CD8-positive, alpha-beta memory T cell (primary cell): ENCODE measurements at regions not wholly inside any gene's neighbourhood (a gene's known extent, or its start where the extent isn't known, plus 50 kb on each side); places are given as distances from the start of the nearest gene placed in this dataset.

Source experiments
- CTCF ChIA-PET: fragments of 350-600 bp; sonication (Branson Sonifier 250); formaldehyde crosslinking; loops from one replicate; lab custom pipeline; 2021; ENCODE audit warnings: antibody characterized with exemption; lab: Charles Lee
- POLR2A ChIA-PET: fragments of 350-600 bp; sonication (Branson Sonifier 250); formaldehyde crosslinking; loops from one replicate; lab custom pipeline; 2021; ENCODE audit warnings: antibody characterized with exemption; lab: Charles Lee
- DNase-seq, 5 donors: peaks; one replicate each; pipeline versions ENCODE4 v3.0.0 to v3.0.0-alpha.2; 2020 to 2022; ENCODE audit warnings: mixed read lengths in 1 of 5
- H3K27ac ChIP-seq: one replicate; pipeline ENCODE4 v1.7.0; 2013; ENCODE audit warnings: low read depth, mild to moderate bottlenecking, low read length, moderate library complexity
- H3K27me3 ChIP-seq: 2 replicates; pipeline ENCODE4 v1.7.0; 2013; ENCODE audit warnings: low read length, mild to moderate bottlenecking; ENCODE audit not compliant: insufficient read depth, poor library complexity, severe bottlenecking
- H3K36me3 ChIP-seq: 2 replicates; pipeline ENCODE4 v1.7.0; 2013; ENCODE audit warnings: mild to moderate bottlenecking, low read length, moderate library complexity; ENCODE audit not compliant: insufficient read depth
- H3K4me1 ChIP-seq: 2 replicates; pipeline ENCODE4 v1.7.0; 2013; ENCODE audit warnings: mild to moderate bottlenecking, low read length, moderate library complexity; ENCODE audit not compliant: insufficient read depth
- H3K4me3 ChIP-seq: 2 replicates; pipeline ENCODE4 v1.7.0; 2013; ENCODE audit warnings: mild to moderate bottlenecking, low read length
- H3K9me3 ChIP-seq: 2 replicates; pipeline ENCODE4 v1.7.0; 2013; ENCODE audit warnings: mild to moderate bottlenecking, low read length
- H3K27ac Mint-ChIP-seq, 8 donors: one replicate each; pipeline ENCODE4 v1.8.0; 2020 to 2021; ENCODE audit warnings: mixed read lengths in 8 of 8, mild to moderate bottlenecking in 6 of 8, inconsistent platforms in 3 of 8, moderate library complexity in 3 of 8
- H3K27me3 Mint-ChIP-seq, 2 donors: one replicate each; pipeline ENCODE4 v1.8.0; 2020 to 2021; ENCODE audit warnings: mixed read lengths in 2 of 2, mild to moderate bottlenecking in 1 of 2, moderate library complexity in 1 of 2
- H3K36me3 Mint-ChIP-seq, 3 donors: one replicate each; pipeline ENCODE4 v1.8.0; 2020 to 2021; ENCODE audit warnings: mixed read lengths in 3 of 3, inconsistent platforms in 1 of 3, mild to moderate bottlenecking in 1 of 3
- H3K4me1 Mint-ChIP-seq, 3 donors: one replicate each; pipeline ENCODE4 v1.8.0; 2020 to 2021; ENCODE audit warnings: mixed read lengths in 3 of 3, inconsistent platforms in 1 of 3, mild to moderate bottlenecking in 1 of 3
- H3K4me3 Mint-ChIP-seq, 7 donors: one replicate each; pipeline ENCODE4 v1.8.0; 2020 to 2021; ENCODE audit warnings: mixed read lengths in 7 of 7, mild to moderate bottlenecking in 6 of 7, moderate library complexity in 4 of 7, inconsistent platforms in 2 of 7
- H3K9me3 Mint-ChIP-seq, 5 donors: one replicate each; pipeline ENCODE4 v1.8.0; 2020 to 2022; ENCODE audit warnings: mixed read lengths in 5 of 5, mild to moderate bottlenecking in 3 of 5, moderate library complexity in 2 of 5, inconsistent platforms in 1 of 5

GRCh38 chr2:145106293-145106692, 586.4 kb upstream of the ZEB2 start:
- Mint-ChIP-seq H3K4me3 (no peak overlapping the region), H3K36me3 (no peaks in the 10 kb centered on the region), H3K27me3 (peaks cover 0 to 4% of the 10 kb centered on the region in 2 donors), H3K4me1 (no peaks in the 10 kb centered on the region), H3K9me3 (peaks cover 0 to 4% (median 0%) of the 10 kb centered on the region in 5 donors), H3K27ac (no peak overlapping the region)
- H3K27ac ChIP-seq = no peak overlapping the region
- no peaks in the 10 kb centered on the region for H3K36me3 ChIP-seq
- CTCF ChIA-PET = no interaction called here
- H3K9me3 ChIP-seq = no peaks in the 10 kb centered on the region
- POLR2A ChIA-PET = no interaction called here
- no peaks in the 10 kb centered on the region for H3K27me3 ChIP-seq
- no peak overlapping the region for H3K4me3 ChIP-seq
- DNase-seq = no peak
- no peaks in the 10 kb centered on the region for H3K4me1 ChIP-seq

DNA sequence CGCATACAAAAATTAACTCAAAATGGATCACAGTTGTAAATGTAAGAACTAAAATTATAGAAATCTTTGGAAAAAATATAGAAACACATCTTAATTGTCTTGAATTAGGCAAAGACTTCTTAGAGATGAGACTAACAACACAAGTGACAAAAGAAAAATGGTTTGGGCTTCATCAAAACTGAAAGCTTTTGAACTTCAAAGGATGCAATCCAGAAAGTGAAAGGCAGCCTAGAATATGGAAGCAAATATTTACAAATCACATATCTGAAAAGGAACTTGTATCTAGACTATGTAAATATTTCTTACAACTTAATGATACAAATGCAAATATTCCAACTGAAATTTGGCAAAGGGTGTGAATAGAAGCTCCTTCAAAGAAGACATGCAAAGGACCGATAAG, 582.8 kb upstream of the ZEB2 start:
- Mint-ChIP-seq H3K4me1 (no peaks in the 10 kb centered on the region), H3K9me3 (peaks cover 0 to 2% (median 0%) of the 10 kb centered on the region in 5 donors), H3K4me3 (no peak overlapping the region), H3K36me3 (no peaks in the 10 kb centered on the region), H3K27ac (no peak overlapping the region), H3K27me3 (peaks cover 0 to 15% of the 10 kb centered on the region in 2 donors)
- ChIA-PET CTCF (no interaction called here), POLR2A (no interaction called here)
- no peak for DNase-seq
- Histone ChIP-seq H3K4me1 (no peaks in the 10 kb centered on the region), H3K27ac (no peak overlapping the region), H3K36me3 (no peaks in the 10 kb centered on the region), H3K9me3 (no peaks in the 10 kb centered on the region), H3K27me3 (no peaks in the 10 kb centered on the region), H3K4me3 (no peak overlapping the region)

- Histone ChIP-seq H3K4me1 (no peaks in the 10 kb centered on the region), H3K27me3 (no peaks in the 10 kb centered on the region), H3K4me3 (no peak overlapping the region), H3K36me3 (no peaks in the 10 kb centered on the region), H3K27ac (no peak overlapping the region), H3K9me3 (no peaks in the 10 kb centered on the region)
- no peak overlapping the region for H3K4me3 Mint-ChIP-seq
- no peaks in the 10 kb centered on the region for H3K4me1 Mint-ChIP-seq
- H3K36me3 Mint-ChIP-seq = no peaks in the 10 kb centered on the region
- no peak overlapping the region for H3K27ac Mint-ChIP-seq
- peaks cover 0 to 2% (median 0%) of the 10 kb centered on the region in 5 donors for H3K9me3 Mint-ChIP-seq
- CTCF ChIA-PET = no interaction called here
- H3K27me3 Mint-ChIP-seq = peaks cover 0 to 15% of the 10 kb centered on the region in 2 donors
- no peak for DNase-seq
- POLR2A ChIA-PET = no interaction called here
Measured at GRCh38 chr2:145100301-145100700, 580.4 kb upstream of the ZEB2 start.

GRCh38 chr2:145096582-145096981, 576.7 kb upstream of the ZEB2 start:
- Histone ChIP-seq H3K4me1 (no peaks in the 10 kb centered on the region), H3K9me3 (no peaks in the 10 kb centered on the region), H3K27ac (no peak overlapping the region), H3K36me3 (no peaks in the 10 kb centered on the region), H3K27me3 (no peaks in the 10 kb centered on the region), H3K4me3 (no peak overlapping the region)
- Mint-ChIP-seq H3K4me1 (no peaks in the 10 kb centered on the region), H3K36me3 (no peaks in the 10 kb centered on the region), H3K9me3 (no peaks in the 10 kb centered on the region), H3K27ac (no peak overlapping the region), H3K27me3 (peaks cover 0 to 17% of the 10 kb centered on the region in 2 donors), H3K4me3 (no peak overlapping the region)
- no peak for DNase-seq
- ChIA-PET CTCF (no interaction called here), POLR2A (no interaction called here)

DNA sequence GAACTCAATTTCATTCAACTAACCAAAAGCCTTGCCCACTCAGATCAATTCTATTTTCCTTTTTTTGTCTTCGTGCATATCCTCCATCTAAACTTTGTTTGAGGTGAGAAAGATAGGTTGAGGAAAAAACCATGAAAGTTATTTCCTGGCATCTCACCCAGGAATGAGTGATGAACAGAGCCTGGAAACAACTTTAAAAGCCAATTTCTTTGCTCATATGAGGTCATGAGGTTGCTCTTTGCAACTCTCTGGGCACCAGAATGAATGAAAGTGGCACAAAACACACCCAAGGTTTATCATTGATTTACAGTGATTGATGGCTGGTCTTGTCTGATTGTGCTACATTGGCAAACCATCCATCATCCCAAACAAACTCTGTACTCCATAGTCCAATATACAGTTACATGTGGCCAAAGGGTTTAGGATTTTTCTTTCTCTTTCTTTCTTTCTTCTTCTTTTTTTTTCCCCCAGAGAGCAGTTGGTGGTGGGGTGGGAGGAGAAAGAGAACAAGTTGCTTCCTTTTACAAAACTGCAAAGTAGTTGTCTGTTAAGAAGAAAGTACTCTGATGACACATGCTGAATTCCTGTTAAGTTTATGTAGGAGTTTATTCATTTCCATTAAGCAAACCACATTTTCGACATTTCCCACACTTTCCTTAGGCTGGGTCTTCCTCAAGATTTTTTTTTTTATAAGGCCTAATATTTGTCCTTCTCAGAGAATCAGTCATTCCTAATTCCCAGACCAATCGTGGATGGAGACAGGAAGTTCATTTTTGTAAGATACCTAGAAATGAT, 575.9 kb upstream of the ZEB2 start:
- no peaks in the 10 kb centered on the region for H3K36me3 Mint-ChIP-seq
- peaks cover 0 to 17% of the 10 kb centered on the region in 2 donors for H3K27me3 Mint-ChIP-seq
- no peak for DNase-seq
- H3K27me3 ChIP-seq = no peaks in the 10 kb centered on the region
- no peak overlapping the region for H3K27ac ChIP-seq
- H3K4me1 Mint-ChIP-seq = no peaks in the 10 kb centered on the region
- H3K4me3 ChIP-seq = no peak overlapping the region
- POLR2A ChIA-PET = no interaction called here
- no peaks in the 10 kb centered on the region for H3K9me3 Mint-ChIP-seq
- no peaks in the 10 kb centered on the region for H3K36me3 ChIP-seq
- CTCF ChIA-PET = no interaction called here
- no peaks in the 10 kb centered on the region for H3K4me1 ChIP-seq
- H3K4me3 Mint-ChIP-seq = no peak overlapping the region
- no peaks in the 10 kb centered on the region for H3K9me3 ChIP-seq
- H3K27ac Mint-ChIP-seq = no peak overlapping the region

GRCh38 chr2:145094370-145094769, 574.5 kb upstream of the ZEB2 start:
- Histone ChIP-seq H3K27me3 (no peaks in the 10 kb centered on the region), H3K4me3 (no peak overlapping the region), H3K9me3 (no peaks in the 10 kb centered on the region), H3K36me3 (no peaks in the 10 kb centered on the region), H3K27ac (no peak overlapping the region), H3K4me1 (no peaks in the 10 kb centered on the region)
- no peak overlapping the region for H3K27ac Mint-ChIP-seq
- no peaks in the 10 kb centered on the region for H3K36me3 Mint-ChIP-seq
- ChIA-PET POLR2A (no interaction called here), CTCF (no interaction called here)
- H3K4me3 Mint-ChIP-seq = no peak overlapping the region
- H3K27me3 Mint-ChIP-seq = peaks cover 0 to 14% of the 10 kb centered on the region in 2 donors
- no peak for DNase-seq
- H3K4me1 Mint-ChIP-seq = no peaks in the 10 kb centered on the region
- H3K9me3 Mint-ChIP-seq = peaks cover 0 to 6% (median 0%) of the 10 kb centered on the region in 5 donors

GRCh38 chr2:145091967-145092366, 572.0 kb upstream of the ZEB2 start:
- Mint-ChIP-seq H3K9me3 (peaks cover 0 to 6% (median 0%) of the 10 kb centered on the region in 5 donors), H3K27me3 (peaks cover 2 to 12% of the 10 kb centered on the region in 2 donors), H3K27ac (no peak overlapping the region), H3K4me1 (no peaks in the 10 kb centered on the region), H3K4me3 (no peak overlapping the region), H3K36me3 (no peaks in the 10 kb centered on the region)
- H3K9me3 ChIP-seq = no peaks in the 10 kb centered on the region
- CTCF ChIA-PET = no interaction called here
- no peaks in the 10 kb centered on the region for H3K4me1 ChIP-seq
- H3K27ac ChIP-seq = no peak overlapping the region
- POLR2A ChIA-PET = no interaction called here
- no peak overlapping the region for H3K4me3 ChIP-seq
- DNase-seq = no peak
- no peaks in the 10 kb centered on the region for H3K27me3 ChIP-seq
- H3K36me3 ChIP-seq = no peaks in the 10 kb centered on the region

- no peak for DNase-seq
- ChIA-PET CTCF (no interaction called here), POLR2A (no interaction called here)
- no peaks in the 10 kb centered on the region for H3K36me3 Mint-ChIP-seq
- H3K27me3 Mint-ChIP-seq = peaks cover 2 to 13% of the 10 kb centered on the region in 2 donors
- no peaks in the 10 kb centered on the region for H3K36me3 ChIP-seq
- no peaks in the 10 kb centered on the region for H3K4me1 ChIP-seq
- H3K27ac Mint-ChIP-seq = no peak overlapping the region
- no peak overlapping the region for H3K4me3 Mint-ChIP-seq
- no peaks in the 10 kb centered on the region for H3K4me1 Mint-ChIP-seq
- no peak overlapping the region for H3K4me3 ChIP-seq
- H3K9me3 ChIP-seq = no peaks in the 10 kb centered on the region
- no peaks in the 10 kb centered on the region for H3K27me3 ChIP-seq
- H3K27ac ChIP-seq = no peak overlapping the region
- H3K9me3 Mint-ChIP-seq = peaks cover 0 to 6% (median 0%) of the 10 kb centered on the region in 5 donors
Measured at GRCh38 chr2:145090841-145091761, 571.2 kb upstream of the ZEB2 start.
